K562 (cell line): ENCODE measurements at regions not wholly inside any gene's neighbourhood (a gene's known extent, or its start where the extent isn't known, plus 50 kb on each side); places are given as distances from the start of the nearest gene placed in this dataset.

Experiments
- FOXP1 ChIP-seq: sonication (generic); formaldehyde crosslinking; IDR thresholded peaks from 2 replicates; pipeline ENCODE4 v1.8.0; 2022; ENCODE audit warnings: mild to moderate bottlenecking, missing genetic modification reagents
- GATA2 ChIP-seq: sonication (generic); formaldehyde crosslinking; IDR thresholded peaks from 2 replicates; pipeline ENCODE4 v1.4.0; 2020; ENCODE audit warnings: mild to moderate bottlenecking, missing genetic modification reagents
- HMGN3 ChIP-seq: IDR thresholded peaks from 2 replicates; pipeline ENCODE4 v1.6.1; 2011; ENCODE audit warnings: borderline replicate concordance, low read depth, mild to moderate bottlenecking, mixed read lengths, low read length; ENCODE audit not compliant: insufficient read length; ENCODE audit errors: extremely low read depth
- KDM5B ChIP-seq: fragments of 200-600 bp; sonication (generic); IDR thresholded peaks from 2 replicates; pipeline ENCODE4 v1.6.1; 2012; ENCODE audit warnings: low read depth, mild to moderate bottlenecking, moderate library complexity, low read length, control low read depth, inconsistent platforms; ENCODE audit not compliant: insufficient replicate concordance
- MTA2 ChIP-seq: fragments of 450-650 bp; IDR thresholded peaks from 2 replicates; pipeline ENCODE4 v1.6.1; 2016; ENCODE audit warnings: low read depth
- MYC ChIP-seq, 2 experiments: fragments of 250-450 bp in 1 of 2; sonication (Bioruptor Pico) in 1 of 2; IDR thresholded peaks; 2 replicates each; pipeline versions ENCODE4 v1.5.1 to v1.6.1; 2012 to 2021; ENCODE audit warnings: low read depth in 2 of 2, borderline replicate concordance in 1 of 2, improper control_type of control experiment in 1 of 2, low read length in 1 of 2, mild to moderate bottlenecking in 1 of 2, moderate library complexity in 1 of 2
- NFXL1 ChIP-seq: fragments of 450-650 bp; formaldehyde crosslinking; IDR thresholded peaks from 2 replicates; pipeline ENCODE4 v1.4.0; 2021; ENCODE audit warnings: mild to moderate bottlenecking
- NFYB ChIP-seq: IDR thresholded peaks from 2 replicates; pipeline ENCODE4 v1.6.1; 2011; ENCODE audit warnings: mild to moderate bottlenecking, moderate library complexity; ENCODE audit not compliant: insufficient read length; ENCODE audit errors: extremely low read depth
- TF ChIP-seq, protein P1 (sequence below): fragments of 150-350 bp; IDR thresholded peaks from 2 replicates; pipeline ENCODE4 v1.6.1; 2014; ENCODE audit warnings: low read depth, mild to moderate bottlenecking, low read length, borderline replicate concordance
- TF ChIP-seq, protein P2 (sequence below): fragments of 450-650 bp; IDR thresholded peaks from 2 replicates; pipeline ENCODE4 v1.6.1; 2016; ENCODE audit warnings: missing biosample characterization, missing genetic modification characterization
- TF ChIP-seq, protein P3 (sequence below): fragments of 250-450 bp; sonication (Bioruptor Pico); IDR thresholded peaks from 2 replicates; pipeline ENCODE4 v1.4.0; 2020; ENCODE audit warnings: mild to moderate bottlenecking, moderate library complexity

DNA sequence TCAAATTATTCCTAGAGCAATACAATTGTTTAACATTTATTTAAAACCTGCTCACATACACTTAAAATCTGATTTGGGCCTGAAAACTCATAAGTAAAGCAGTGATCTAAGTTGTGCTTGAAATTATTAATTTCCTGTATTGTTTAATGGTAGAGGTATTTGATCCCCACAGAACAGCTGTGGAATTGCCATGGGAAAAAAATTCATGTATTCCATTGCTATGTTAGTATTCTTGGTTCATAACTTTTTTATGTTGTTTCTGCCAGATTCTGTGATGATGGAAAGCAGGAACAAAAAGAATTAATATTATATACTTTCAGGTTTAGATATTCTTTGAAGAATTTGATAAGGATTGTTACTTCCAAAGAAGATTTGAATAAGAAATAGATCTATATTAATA lies 831.5 kb upstream of the NR2F2 start (continued):
- TF ChIP-seq, protein P1, sequence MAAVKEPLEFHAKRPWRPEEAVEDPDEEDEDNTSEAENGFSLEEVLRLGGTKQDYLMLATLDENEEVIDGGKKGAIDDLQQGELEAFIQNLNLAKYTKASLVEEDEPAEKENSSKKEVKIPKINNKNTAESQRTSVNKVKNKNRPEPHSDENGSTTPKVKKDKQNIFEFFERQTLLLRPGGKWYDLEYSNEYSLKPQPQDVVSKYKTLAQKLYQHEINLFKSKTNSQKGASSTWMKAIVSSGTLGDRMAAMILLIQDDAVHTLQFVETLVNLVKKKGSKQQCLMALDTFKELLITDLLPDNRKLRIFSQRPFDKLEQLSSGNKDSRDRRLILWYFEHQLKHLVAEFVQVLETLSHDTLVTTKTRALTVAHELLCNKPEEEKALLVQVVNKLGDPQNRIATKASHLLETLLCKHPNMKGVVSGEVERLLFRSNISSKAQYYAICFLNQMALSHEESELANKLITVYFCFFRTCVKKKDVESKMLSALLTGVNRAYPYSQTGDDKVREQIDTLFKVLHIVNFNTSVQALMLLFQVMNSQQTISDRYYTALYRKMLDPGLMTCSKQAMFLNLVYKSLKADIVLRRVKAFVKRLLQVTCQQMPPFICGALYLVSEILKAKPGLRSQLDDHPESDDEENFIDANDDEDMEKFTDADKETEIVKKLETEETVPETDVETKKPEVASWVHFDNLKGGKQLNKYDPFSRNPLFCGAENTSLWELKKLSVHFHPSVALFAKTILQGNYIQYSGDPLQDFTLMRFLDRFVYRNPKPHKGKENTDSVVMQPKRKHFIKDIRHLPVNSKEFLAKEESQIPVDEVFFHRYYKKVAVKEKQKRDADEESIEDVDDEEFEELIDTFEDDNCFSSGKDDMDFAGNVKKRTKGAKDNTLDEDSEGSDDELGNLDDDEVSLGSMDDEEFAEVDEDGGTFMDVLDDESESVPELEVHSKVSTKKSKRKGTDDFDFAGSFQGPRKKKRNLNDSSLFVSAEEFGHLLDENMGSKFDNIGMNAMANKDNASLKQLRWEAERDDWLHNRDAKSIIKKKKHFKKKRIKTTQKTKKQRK = no peak
- TF ChIP-seq MYC (IDR thresholded peaks at IDR 0.05; ENCODE audit: low read depth, low read length) = no peak
- no peak for TF ChIP-seq MYC (CRISPR knock-in tag; IDR thresholded peaks at IDR 0.05; ENCODE audit: borderline replicate concordance, low read depth)
- no peak for TF ChIP-seq KDM5B
- TF ChIP-seq NFYB = no peak
- TF ChIP-seq, protein P2, sequence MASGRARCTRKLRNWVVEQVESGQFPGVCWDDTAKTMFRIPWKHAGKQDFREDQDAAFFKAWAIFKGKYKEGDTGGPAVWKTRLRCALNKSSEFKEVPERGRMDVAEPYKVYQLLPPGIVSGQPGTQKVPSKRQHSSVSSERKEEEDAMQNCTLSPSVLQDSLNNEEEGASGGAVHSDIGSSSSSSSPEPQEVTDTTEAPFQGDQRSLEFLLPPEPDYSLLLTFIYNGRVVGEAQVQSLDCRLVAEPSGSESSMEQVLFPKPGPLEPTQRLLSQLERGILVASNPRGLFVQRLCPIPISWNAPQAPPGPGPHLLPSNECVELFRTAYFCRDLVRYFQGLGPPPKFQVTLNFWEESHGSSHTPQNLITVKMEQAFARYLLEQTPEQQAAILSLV (tag) = no peak
- TF ChIP-seq MTA2 = no peak
- TF ChIP-seq HMGN3 = no peak
- TF ChIP-seq, protein P3, sequence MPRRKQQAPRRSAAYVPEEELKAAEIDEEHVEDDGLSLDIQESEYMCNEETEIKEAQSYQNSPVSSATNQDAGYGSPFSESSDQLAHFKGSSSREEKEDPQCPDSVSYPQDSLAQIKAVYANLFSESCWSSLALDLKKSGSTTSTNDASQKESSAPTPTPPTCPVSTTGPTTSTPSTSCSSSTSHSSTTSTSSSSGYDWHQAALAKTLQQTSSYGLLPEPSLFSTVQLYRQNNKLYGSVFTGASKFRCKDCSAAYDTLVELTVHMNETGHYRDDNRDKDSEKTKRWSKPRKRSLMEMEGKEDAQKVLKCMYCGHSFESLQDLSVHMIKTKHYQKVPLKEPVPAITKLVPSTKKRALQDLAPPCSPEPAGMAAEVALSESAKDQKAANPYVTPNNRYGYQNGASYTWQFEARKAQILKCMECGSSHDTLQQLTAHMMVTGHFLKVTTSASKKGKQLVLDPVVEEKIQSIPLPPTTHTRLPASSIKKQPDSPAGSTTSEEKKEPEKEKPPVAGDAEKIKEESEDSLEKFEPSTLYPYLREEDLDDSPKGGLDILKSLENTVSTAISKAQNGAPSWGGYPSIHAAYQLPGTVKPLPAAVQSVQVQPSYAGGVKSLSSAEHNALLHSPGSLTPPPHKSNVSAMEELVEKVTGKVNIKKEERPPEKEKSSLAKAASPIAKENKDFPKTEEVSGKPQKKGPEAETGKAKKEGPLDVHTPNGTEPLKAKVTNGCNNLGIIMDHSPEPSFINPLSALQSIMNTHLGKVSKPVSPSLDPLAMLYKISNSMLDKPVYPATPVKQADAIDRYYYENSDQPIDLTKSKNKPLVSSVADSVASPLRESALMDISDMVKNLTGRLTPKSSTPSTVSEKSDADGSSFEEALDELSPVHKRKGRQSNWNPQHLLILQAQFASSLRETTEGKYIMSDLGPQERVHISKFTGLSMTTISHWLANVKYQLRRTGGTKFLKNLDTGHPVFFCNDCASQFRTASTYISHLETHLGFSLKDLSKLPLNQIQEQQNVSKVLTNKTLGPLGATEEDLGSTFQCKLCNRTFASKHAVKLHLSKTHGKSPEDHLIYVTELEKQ (CRISPR knock-in tag) = no peak
- TF ChIP-seq NFXL1 (CRISPR knock-in tag) = no peak
- no peak for TF ChIP-seq GATA2 (CRISPR knock-in tag)
- TF ChIP-seq FOXP1 (CRISPR knock-in tag) = no peak
